ENCODE measurements at regions not wholly inside any gene's neighbourhood (a gene's known extent, or its start where the extent isn't known, plus 50 kb on each side); places are given as distances from the start of the nearest gene placed in this dataset.

DNA sequence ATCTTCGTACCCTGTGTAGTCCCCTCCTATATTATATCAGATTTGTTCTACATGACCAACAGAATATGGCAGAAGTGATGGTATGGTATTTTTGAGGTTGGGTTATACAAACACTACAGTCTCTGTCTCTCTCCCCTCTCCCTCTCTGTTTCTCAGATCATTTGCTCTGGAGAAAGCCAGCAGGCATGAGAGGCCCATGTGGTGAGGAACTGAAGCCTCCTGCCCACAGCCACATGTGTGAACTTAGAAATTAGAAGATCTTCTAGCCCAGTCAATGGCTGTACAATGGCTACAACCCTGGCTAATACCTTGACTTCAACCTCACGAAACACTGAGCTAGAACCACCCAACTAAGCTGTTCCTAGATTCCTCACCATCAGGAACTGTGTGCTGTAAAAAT lies 250.6 kb downstream of the SMAD2 start:
- H3K9ac ChIP-seq (ENCODE audit: insufficient read depth in 1 of 2, low read depth in 2 of 2, low read length in 2 of 2): no peak overlapping the region
- in situ Hi-C loops (cut with MboI) (no loop called here), intact Hi-C loops (cut with micrococcal nuclease) (no loop called here)
- WGBS (ENCODE audit: insufficient coverage, low coverage, missing lambda C conversion rate): 0% methylated on average over 2 of the region's 2 CpGs
- no peak for FAIRE-seq
- no peaks in the 10 kb centered on the region for H3K9me1 ChIP-seq (ENCODE audit: control insufficient read depth, insufficient read depth, low read length)
- no TSS peak for BruUV-seq (replicated peaks)
- no peak overlapping the region for H3K4me2 ChIP-seq (ENCODE audit: insufficient read depth, low read length)
- no peak overlapping the region for H3K27ac ChIP-seq (ENCODE audit: extremely low read depth, low read depth, low read length)
- ChIA-PET CTCF (ENCODE audit: low intra/inter-chr PET ratio) (no interaction called here), POLR2A (no interaction called here)
- no peak for DNase-seq (ENCODE audit: extremely low read depth in 1 of 4, low spot score in 3 of 4)
- H3K4me3 ChIP-seq: no peak overlapping the region
- TF ChIP-seq FOXM1 (IDR thresholded peaks at IDR 0.05; ENCODE audit: low read depth) (no peak), FOXM1 (CRISPR knock-in tag; IDR thresholded peaks at IDR 0.05; ENCODE audit: low read depth) (no peak), ZFP30 (CRISPR knock-in tag; IDR thresholded peaks at IDR 0.05; ENCODE audit: borderline replicate concordance) (no peak), ZNF253 (CRISPR knock-in tag; conservative IDR thresholded peaks at IDR 0.05) (no peak), CTBP1 (IDR thresholded peaks at IDR 0.05; ENCODE audit: borderline replicate concordance) (no peak), ZC3H8 (IDR thresholded peaks at IDR 0.05) (no peak), RFX7 (CRISPR knock-in tag; IDR thresholded peaks at IDR 0.05) (no peak), ZZZ3 (IDR thresholded peaks at IDR 0.05) (no peak)
- TF ChIP-seq, protein P1, sequence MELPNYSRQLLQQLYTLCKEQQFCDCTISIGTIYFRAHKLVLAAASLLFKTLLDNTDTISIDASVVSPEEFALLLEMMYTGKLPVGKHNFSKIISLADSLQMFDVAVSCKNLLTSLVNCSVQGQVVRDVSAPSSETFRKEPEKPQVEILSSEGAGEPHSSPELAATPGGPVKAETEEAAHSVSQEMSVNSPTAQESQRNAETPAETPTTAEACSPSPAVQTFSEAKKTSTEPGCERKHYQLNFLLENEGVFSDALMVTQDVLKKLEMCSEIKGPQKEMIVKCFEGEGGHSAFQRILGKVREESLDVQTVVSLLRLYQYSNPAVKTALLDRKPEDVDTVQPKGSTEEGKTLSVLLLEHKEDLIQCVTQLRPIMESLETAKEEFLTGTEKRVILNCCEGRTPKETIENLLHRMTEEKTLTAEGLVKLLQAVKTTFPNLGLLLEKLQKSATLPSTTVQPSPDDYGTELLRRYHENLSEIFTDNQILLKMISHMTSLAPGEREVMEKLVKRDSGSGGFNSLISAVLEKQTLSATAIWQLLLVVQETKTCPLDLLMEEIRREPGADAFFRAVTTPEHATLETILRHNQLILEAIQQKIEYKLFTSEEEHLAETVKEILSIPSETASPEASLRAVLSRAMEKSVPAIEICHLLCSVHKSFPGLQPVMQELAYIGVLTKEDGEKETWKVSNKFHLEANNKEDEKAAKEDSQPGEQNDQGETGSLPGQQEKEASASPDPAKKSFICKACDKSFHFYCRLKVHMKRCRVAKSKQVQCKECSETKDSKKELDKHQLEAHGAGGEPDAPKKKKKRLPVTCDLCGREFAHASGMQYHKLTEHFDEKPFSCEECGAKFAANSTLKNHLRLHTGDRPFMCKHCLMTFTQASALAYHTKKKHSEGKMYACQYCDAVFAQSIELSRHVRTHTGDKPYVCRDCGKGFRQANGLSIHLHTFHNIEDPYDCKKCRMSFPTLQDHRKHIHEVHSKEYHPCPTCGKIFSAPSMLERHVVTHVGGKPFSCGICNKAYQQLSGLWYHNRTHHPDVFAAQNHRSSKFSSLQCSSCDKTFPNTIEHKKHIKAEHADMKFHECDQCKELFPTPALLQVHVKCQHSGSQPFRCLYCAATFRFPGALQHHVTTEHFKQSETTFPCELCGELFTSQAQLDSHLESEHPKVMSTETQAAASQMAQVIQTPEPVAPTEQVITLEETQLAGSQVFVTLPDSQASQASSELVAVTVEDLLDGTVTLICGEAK (IDR thresholded peaks at IDR 0.05): no peak
- TF ChIP-seq, protein P1 (CRISPR knock-in tag; IDR thresholded peaks at IDR 0.05): no peak
- TF ChIP-seq, protein P2, sequence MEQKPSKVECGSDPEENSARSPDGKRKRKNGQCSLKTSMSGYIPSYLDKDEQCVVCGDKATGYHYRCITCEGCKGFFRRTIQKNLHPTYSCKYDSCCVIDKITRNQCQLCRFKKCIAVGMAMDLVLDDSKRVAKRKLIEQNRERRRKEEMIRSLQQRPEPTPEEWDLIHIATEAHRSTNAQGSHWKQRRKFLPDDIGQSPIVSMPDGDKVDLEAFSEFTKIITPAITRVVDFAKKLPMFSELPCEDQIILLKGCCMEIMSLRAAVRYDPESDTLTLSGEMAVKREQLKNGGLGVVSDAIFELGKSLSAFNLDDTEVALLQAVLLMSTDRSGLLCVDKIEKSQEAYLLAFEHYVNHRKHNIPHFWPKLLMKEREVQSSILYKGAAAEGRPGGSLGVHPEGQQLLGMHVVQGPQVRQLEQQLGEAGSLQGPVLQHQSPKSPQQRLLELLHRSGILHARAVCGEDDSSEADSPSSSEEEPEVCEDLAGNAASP (IDR thresholded peaks at IDR 0.05): no peak
- TF ChIP-seq, protein P3, sequence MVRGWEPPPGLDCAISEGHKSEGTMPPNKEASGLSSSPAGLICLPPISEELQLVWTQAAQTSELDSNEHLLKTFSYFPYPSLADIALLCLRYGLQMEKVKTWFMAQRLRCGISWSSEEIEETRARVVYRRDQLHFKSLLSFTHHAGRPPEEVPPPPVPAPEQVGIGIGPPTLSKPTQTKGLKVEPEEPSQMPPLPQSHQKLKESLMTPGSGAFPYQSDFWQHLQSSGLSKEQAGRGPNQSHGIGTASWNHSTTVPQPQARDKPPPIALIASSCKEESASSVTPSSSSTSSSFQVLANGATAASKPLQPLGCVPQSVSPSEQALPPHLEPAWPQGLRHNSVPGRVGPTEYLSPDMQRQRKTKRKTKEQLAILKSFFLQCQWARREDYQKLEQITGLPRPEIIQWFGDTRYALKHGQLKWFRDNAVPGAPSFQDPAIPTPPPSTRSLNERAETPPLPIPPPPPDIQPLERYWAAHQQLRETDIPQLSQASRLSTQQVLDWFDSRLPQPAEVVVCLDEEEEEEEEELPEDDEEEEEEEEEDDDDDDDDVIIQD (CRISPR knock-in tag; IDR thresholded peaks at IDR 0.05): no peak
- H4K20me1 ChIP-seq (replicated peaks; ENCODE audit: control insufficient read depth, insufficient read depth, low read length): no peaks in the 10 kb centered on the region
- no peaks in the 10 kb centered on the region for H3K27me3 ChIP-seq (ENCODE audit: control insufficient read depth in 2 of 2, insufficient read depth in 2 of 2, low read length in 2 of 2)
- H3K79me2 ChIP-seq (ENCODE audit: control insufficient read depth, insufficient read depth, low read length): no peaks in the 10 kb centered on the region
- ATAC-seq: no peak
- H2AFZ ChIP-seq (ENCODE audit: low read depth, low read length): no peak overlapping the region
- H3K9me3 ChIP-seq (replicated peaks; ENCODE audit: control insufficient read depth, insufficient read depth, low read depth, low read length): no peaks in the 10 kb centered on the region
- no peaks in the 10 kb centered on the region for H3K4me1 ChIP-seq (replicated peaks in 1 of 2; ENCODE audit: control insufficient read depth in 2 of 2, insufficient read depth in 2 of 2, low read length in 2 of 2)
- H3K36me3 ChIP-seq (ENCODE audit: control insufficient read depth, insufficient read depth, low read length): no peaks in the 10 kb centered on the region

Measured in K562 (cell line).